Neutrophil (primary cell): ENCODE measurements at regions not wholly inside any gene's neighbourhood (a gene's known extent, or its start where the extent isn't known, plus 50 kb on each side); places are given as distances from the start of the nearest gene placed in this dataset.

Experiments
- H3K27ac ChIP-seq: fragments of 200-600 bp; sonication (generic); 2 replicates; pipeline ENCODE4 v1.5.1; 2016; ENCODE audit warnings: mild to moderate bottlenecking, moderate library complexity
- H3K27me3 ChIP-seq: fragments of 200-600 bp; sonication (generic); 2 replicates; pipeline ENCODE4 v1.6.0; 2016; ENCODE audit warnings: mild to moderate bottlenecking
- H3K36me3 ChIP-seq: fragments of 200-600 bp; sonication (generic); 2 replicates; pipeline ENCODE4 v1.5.1; 2017
- H3K4me1 ChIP-seq, 2 experiments: fragments of 200-600 bp in 1 of 2; sonication (generic) in 1 of 2; 1 replicate in 1 of 2; 2 replicates in 1 of 2; pipeline versions ENCODE4 v1.5.1 to v1.6.1; 2013 to 2016; ENCODE audit warnings: low read depth in 1 of 2, low read length in 1 of 2, mild to moderate bottlenecking in 1 of 2, moderate library complexity in 1 of 2; ENCODE audit not compliant: control insufficient read depth in 1 of 2, insufficient read depth in 1 of 2
- H3K4me3 ChIP-seq, 2 experiments: fragments of 200-600 bp in 1 of 2; sonication (generic) in 1 of 2; 1 replicate in 1 of 2; 2 replicates in 1 of 2; pipeline ENCODE4 v1.5.1; 2013 to 2016; ENCODE audit warnings: low read depth in 1 of 2, low read length in 1 of 2, mild to moderate bottlenecking in 1 of 2, moderate library complexity in 1 of 2
- H3K9me3 ChIP-seq: fragments of 200-600 bp; sonication (generic); 2 replicates; pipeline ENCODE4 v1.5.1; 2016
- TF ChIP-seq, protein P1 (sequence below): fragments of 200-600 bp; sonication (generic); IDR thresholded peaks from 2 replicates; pipeline ENCODE4 v1.5.1; 2016; ENCODE audit warnings: antibody characterized with exemption

DNA sequence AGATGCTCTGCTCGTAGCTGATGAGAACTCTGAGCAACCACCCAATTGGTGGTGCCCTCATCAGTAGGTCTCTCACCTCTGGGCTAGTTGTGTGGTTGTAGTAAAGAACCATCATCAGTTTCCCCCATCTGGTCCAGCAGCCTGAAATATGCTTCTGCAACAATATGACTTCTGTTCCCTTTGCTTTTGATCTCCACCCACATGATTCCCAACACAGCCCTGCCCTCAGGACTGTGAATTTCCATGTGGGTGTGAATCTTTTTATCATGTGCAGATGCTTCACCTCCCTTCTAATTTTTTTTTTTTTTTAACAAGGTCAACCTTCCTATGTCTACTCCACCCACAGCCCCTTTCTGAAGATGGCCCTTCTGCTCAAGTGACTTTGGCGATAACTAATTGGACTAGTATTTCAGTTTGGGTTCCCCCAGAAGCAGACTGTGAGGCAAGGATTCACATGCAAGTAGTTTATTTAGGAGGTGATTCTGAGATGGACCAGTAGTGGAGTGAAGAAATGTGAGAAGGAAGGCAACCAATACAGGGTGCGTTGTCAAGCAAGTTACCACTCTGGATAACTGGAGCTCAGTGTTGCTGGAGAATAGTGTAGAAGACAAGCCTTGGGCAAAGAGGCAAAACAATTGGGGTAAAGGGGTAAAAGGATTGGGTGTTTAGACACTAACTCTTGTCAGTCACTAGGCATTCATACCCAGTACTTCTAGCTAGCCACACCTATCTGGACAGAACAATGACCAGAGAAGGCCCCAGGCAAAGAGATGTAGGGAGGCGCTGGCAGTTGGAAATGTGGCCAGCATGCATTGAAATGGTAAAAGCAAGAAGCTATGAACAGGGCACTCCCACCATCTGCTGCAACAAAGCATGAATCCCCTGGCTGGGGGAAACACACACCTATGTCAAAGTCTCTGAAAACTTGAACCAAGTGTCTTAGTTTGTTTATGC lies 466.2 kb downstream of the BCOR start:
- no peaks in the 10 kb centered on the region for H3K36me3 ChIP-seq
- no peaks in the 10 kb centered on the region for H3K27me3 ChIP-seq
- TF ChIP-seq, protein P1, sequence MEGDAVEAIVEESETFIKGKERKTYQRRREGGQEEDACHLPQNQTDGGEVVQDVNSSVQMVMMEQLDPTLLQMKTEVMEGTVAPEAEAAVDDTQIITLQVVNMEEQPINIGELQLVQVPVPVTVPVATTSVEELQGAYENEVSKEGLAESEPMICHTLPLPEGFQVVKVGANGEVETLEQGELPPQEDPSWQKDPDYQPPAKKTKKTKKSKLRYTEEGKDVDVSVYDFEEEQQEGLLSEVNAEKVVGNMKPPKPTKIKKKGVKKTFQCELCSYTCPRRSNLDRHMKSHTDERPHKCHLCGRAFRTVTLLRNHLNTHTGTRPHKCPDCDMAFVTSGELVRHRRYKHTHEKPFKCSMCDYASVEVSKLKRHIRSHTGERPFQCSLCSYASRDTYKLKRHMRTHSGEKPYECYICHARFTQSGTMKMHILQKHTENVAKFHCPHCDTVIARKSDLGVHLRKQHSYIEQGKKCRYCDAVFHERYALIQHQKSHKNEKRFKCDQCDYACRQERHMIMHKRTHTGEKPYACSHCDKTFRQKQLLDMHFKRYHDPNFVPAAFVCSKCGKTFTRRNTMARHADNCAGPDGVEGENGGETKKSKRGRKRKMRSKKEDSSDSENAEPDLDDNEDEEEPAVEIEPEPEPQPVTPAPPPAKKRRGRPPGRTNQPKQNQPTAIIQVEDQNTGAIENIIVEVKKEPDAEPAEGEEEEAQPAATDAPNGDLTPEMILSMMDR: no peak
- H3K27ac ChIP-seq: no peak overlapping the region
- H3K4me3 ChIP-seq: no peak overlapping the region
- H3K4me1 ChIP-seq: no peaks in the 10 kb centered on the region
- H3K9me3 ChIP-seq: no peaks in the 10 kb centered on the region

DNA sequence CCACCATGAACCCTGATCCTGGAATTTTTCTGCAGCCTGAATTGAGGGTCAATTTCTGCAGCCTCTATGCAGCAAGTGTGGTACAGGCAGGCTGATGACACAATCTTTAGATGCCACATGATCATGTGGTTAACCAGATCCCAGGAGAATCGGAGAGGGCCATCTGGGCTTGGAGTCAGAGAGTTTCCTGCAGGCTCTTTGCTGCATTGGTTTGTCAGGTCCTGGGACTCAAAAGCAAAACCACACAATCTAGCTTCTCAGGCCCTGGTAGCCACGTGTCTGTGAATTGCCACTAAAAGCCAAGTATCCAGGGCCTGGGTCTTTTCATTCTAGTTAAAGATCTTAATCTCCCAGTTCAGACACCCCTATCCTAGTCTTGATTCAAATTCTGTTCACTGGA lies 464.5 kb downstream of the BCOR start:
- no peak overlapping the region for H3K27ac ChIP-seq
- no peak overlapping the region for H3K4me3 ChIP-seq
- no peaks in the 10 kb centered on the region for H3K9me3 ChIP-seq
- H3K4me1 ChIP-seq: no peaks in the 10 kb centered on the region
- H3K36me3 ChIP-seq: no peaks in the 10 kb centered on the region
- H3K27me3 ChIP-seq: no peaks in the 10 kb centered on the region
- TF ChIP-seq, protein P1: no peak

DNA sequence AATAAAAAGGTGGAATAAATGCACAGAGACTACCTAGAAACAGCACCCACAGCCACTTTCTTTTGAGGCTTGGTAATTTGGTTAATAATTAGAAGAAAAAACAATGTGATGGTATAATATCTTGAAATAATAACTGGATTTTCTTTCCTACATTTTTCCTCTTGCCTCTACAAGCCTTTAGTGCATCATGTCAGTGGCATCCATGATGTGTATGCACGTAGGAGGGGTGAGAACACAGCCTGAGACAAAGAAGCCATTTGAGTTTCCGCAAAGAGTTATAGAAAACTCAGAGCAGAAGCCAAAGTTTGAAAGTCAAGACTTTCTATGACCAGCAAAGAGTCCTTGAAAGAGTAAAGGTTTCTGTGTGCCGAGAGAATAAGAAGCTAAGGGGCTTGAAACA lies 461.3 kb downstream of the BCOR start:
- TF ChIP-seq, protein P1: no peak

DNA sequence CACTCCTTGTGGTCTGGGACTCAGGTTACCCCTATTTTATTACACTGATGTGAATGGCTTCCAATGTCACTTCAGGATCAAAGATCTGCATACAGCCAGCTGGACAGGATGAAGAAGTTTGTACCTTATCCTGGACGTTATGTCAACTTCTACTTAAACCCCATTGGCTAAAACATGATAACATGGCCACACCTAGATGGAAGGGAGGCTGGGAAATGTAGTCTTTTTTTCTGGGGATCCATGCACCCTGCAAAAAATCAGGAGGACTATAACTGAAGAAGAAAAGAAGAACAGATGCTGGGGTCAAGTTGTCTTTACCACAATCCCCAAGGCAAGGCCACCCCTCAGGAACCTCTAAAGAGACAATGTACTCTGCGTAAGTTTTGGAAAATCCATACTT lies 459.2 kb downstream of the BCOR start:
- H3K36me3 ChIP-seq: no peaks in the 10 kb centered on the region
- no peaks in the 10 kb centered on the region for H3K9me3 ChIP-seq
- no peak overlapping the region for H3K27ac ChIP-seq
- TF ChIP-seq, protein P1: no peak
- H3K27me3 ChIP-seq: no peaks in the 10 kb centered on the region
- H3K4me3 ChIP-seq: no peak overlapping the region
- H3K4me1 ChIP-seq: no peaks in the 10 kb centered on the region

More for the DNA sequence above, 461.3 kb downstream of the BCOR start:
- no peak overlapping the region for H3K27ac ChIP-seq
- H3K27me3 ChIP-seq: no peaks in the 10 kb centered on the region
- H3K9me3 ChIP-seq: no peaks in the 10 kb centered on the region
- no peak overlapping the region for H3K4me3 ChIP-seq
- H3K4me1 ChIP-seq: no peaks in the 10 kb centered on the region
- H3K36me3 ChIP-seq: no peaks in the 10 kb centered on the region

DNA sequence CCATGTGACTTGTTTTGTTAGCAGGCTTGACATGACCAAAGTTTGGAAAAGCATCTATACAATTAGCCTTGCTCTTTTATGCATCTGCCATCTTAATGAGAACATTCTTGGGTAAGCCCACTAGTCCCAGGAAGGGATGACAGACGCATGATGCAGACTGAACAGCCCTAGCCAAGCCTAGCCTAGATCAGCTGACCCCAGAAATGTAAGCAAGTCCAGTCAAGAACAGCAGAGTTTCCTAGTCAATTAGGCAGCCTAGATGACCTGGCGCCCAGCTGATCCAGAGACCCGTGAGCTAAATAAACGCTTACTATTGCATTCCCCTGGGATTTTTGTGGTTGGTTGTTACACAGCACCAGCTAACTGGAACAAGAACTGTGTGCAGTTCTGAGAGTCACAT lies 457.9 kb downstream of the BCOR start:
- Histone ChIP-seq H3K36me3 (no peaks in the 10 kb centered on the region), H3K9me3 (no peaks in the 10 kb centered on the region), H3K27me3 (no peaks in the 10 kb centered on the region), H3K4me3 (no peak overlapping the region), H3K27ac (no peak overlapping the region), H3K4me1 (no peaks in the 10 kb centered on the region)
- TF ChIP-seq, protein P1: no peak
